HCT116 (cell line): ENCODE measurements at regions not wholly inside any gene's neighbourhood (a gene's known extent, or its start where the extent isn't known, plus 50 kb on each side); places are given as distances from the start of the nearest gene placed in this dataset.

Experiments
- ATAC-seq: fragments of 200-7000 bp; cut with Tn5 transposase; 2 replicates; pipeline ENCODE4 v1.9.1; 2020; ENCODE audit warnings: mild to moderate bottlenecking, moderate library complexity
- BruUV-seq: library from RNA; stranded (reverse); fragments of 400-500 nt; replicated peaks from 2 replicates; lab custom pipeline; 2021; lab: Mats Ljungman, UMichigan
- CTCF ChIA-PET: fragments of 300-600 bp; sonication (Branson Sonifier 250); formaldehyde crosslinking; loops from one replicate; lab custom pipeline; 2021; ENCODE audit warnings: antibody characterized with exemption; lab: Charles Lee
- POLR2A ChIA-PET: fragments of 300-600, 350-600 bp; sonication (Branson Sonifier 250); formaldehyde crosslinking; loops from one replicate; lab custom pipeline; 2021; ENCODE audit warnings: antibody characterized with exemption; lab: Charles Lee
- RAD21 ChIA-PET, 2 experiments: fragments of 300-600 bp; sonication (Branson Sonifier 250); formaldehyde crosslinking; loops; one replicate each; lab custom pipeline; 2023; ENCODE audit warnings: low total read pairs in 2 of 2; ENCODE audit not compliant: uncharacterized antibody in 2 of 2, unreplicated experiment in 2 of 2, low non-redundant PET in 1 of 2; lab: Charles Lee
- DNase-seq: peaks from one replicate; pipeline ENCODE4 v3.0.0-alpha.2; 2010; ENCODE audit warnings: low read depth, low spot score
- H2AFZ ChIP-seq: fragments of 200-600 bp; shearing (Covaris generic), sonication (generic); 2 replicates; pipeline ENCODE4 v1.6.1; 2017; ENCODE audit warnings: low read depth, mixed run types, mixed read lengths, antibody characterized with exemption, low read length; ENCODE audit not compliant: poor library complexity, severe bottlenecking
- H3K27ac ChIP-seq: 2 replicates; pipeline ENCODE4 v1.5.1; 2012; ENCODE audit warnings: low read depth, low read length
- H3K27me3 ChIP-seq: fragments of 200-600 bp; sonication (generic); 2 replicates; pipeline ENCODE4 v1.6.1; 2016; ENCODE audit warnings: mixed run types, low read length, mixed read lengths; ENCODE audit not compliant: insufficient read depth
- H3K36me3 ChIP-seq, 2 experiments: fragments of 200-500 bp in 1 of 2; fragments of 200-600 bp in 1 of 2; sonication (Bioruptor generic) in 1 of 2; sonication (generic) in 1 of 2; 2 replicates each; pipeline versions ENCODE4 v1.5.1 to v1.6.1; 2014 to 2016; ENCODE audit warnings: low read length in 2 of 2, inconsistent platforms in 1 of 2, mixed read lengths in 1 of 2, mixed run types in 1 of 2; ENCODE audit not compliant: insufficient read depth in 2 of 2, control insufficient read depth in 1 of 2
- H3K4me1 ChIP-seq, 2 experiments: fragments of 200-600 bp in 1 of 2; sonication (generic) in 1 of 2; 2 replicates each; pipeline versions ENCODE4 v1.5.1 to v1.6.1; 2012 to 2017; ENCODE audit warnings: low read length in 2 of 2, inconsistent platforms in 1 of 2, mild to moderate bottlenecking in 1 of 2, mixed read lengths in 1 of 2, mixed run types in 1 of 2, moderate library complexity in 1 of 2; ENCODE audit not compliant: insufficient read depth in 2 of 2, control insufficient read depth in 1 of 2
- H3K4me2 ChIP-seq: fragments of 200-600 bp; sonication (generic); 2 replicates; pipeline ENCODE4 v1.6.1; 2017; ENCODE audit warnings: mixed run types, low read length, mixed read lengths
- H3K4me3 ChIP-seq, 2 experiments: fragments of 200-600 bp in 1 of 2; sonication (generic) in 1 of 2; replicated peaks in 1 of 2; 2 replicates each; pipeline ENCODE4 v1.5.1; 2011 to 2016; ENCODE audit warnings: low read length in 2 of 2, control low read depth in 1 of 2, low read depth in 1 of 2, mild to moderate bottlenecking in 1 of 2, mixed read lengths in 1 of 2, mixed run types in 1 of 2
- H3K79me2 ChIP-seq: fragments of 200-600 bp; sonication (generic); 2 replicates; pipeline ENCODE4 v1.6.1; 2017; ENCODE audit warnings: mild to moderate bottlenecking, mixed run types, low read length, moderate library complexity, mixed read lengths; ENCODE audit not compliant: insufficient read depth
- H3K9ac ChIP-seq: fragments of 200-600 bp; sonication (generic); 2 replicates; pipeline ENCODE4 v1.6.1; 2016; ENCODE audit warnings: low read length, mixed read lengths
- H3K9me2 ChIP-seq: fragments of 200-600 bp; sonication (generic), shearing (Covaris generic); 2 replicates; pipeline ENCODE4 v1.6.1; 2017; ENCODE audit warnings: mixed run types, mild to moderate bottlenecking, moderate library complexity; ENCODE audit not compliant: insufficient read depth
- H3K9me3 ChIP-seq, 2 experiments: fragments of 200-500 bp in 1 of 2; fragments of 200-600 bp in 1 of 2; sonication (Bioruptor generic) in 1 of 2; sonication (generic) in 1 of 2; 2 replicates each; pipeline ENCODE4 v1.6.1; 2014 to 2017; ENCODE audit warnings: low read length in 2 of 2, mixed read lengths in 2 of 2, inconsistent platforms in 1 of 2, low read depth in 1 of 2, mild to moderate bottlenecking in 1 of 2, mixed run types in 1 of 2, moderate library complexity in 1 of 2; ENCODE audit not compliant: control insufficient read depth in 1 of 2, insufficient read depth in 1 of 2
- H4K20me1 ChIP-seq: fragments of 200-600 bp; sonication (generic), shearing (Covaris generic); 2 replicates; pipeline ENCODE4 v1.6.1; 2017; ENCODE audit warnings: mixed run types, mild to moderate bottlenecking, moderate library complexity; ENCODE audit not compliant: insufficient read depth
- CBX3 ChIP-seq: IDR thresholded peaks from 2 replicates; pipeline ENCODE4 v1.6.1; 2012; ENCODE audit warnings: low read depth
- CTCF ChIP-seq, 3 experiments: fragments of 200-600 bp in 1 of 3; sonication (generic) in 1 of 3; IDR thresholded peaks in 2 of 3; conservative IDR thresholded peaks in 1 of 3; 2 replicates each; pipeline ENCODE4 v1.5.1; 2012 to 2017; ENCODE audit warnings: low read depth in 2 of 3, low read length in 2 of 3, antibody characterized with exemption in 1 of 3, borderline replicate concordance in 1 of 3, control low read depth in 1 of 3, mild to moderate bottlenecking in 1 of 3, mixed read lengths in 1 of 3, mixed run types in 1 of 3, moderate library complexity in 1 of 3; ENCODE audit not compliant: insufficient read depth in 1 of 3
- EGR1 ChIP-seq: IDR thresholded peaks from 2 replicates; pipeline ENCODE4 v1.6.1; 2012; ENCODE audit warnings: low read depth
- EZH2phosphoT487 ChIP-seq: fragments of 200-600 bp; IDR thresholded peaks from 2 replicates; pipeline ENCODE4 v1.6.1; 2018; ENCODE audit warnings: antibody characterized with exemption, borderline replicate concordance
- FOSL1 ChIP-seq: IDR thresholded peaks from 2 replicates; pipeline ENCODE4 v1.6.1; 2012; ENCODE audit warnings: low read depth
- JUND ChIP-seq: IDR thresholded peaks from 2 replicates; pipeline ENCODE4 v1.6.1; 2012
- POLR2AphosphoS5 ChIP-seq: IDR thresholded peaks from 2 replicates; pipeline ENCODE4 v1.6.1; 2011; ENCODE audit warnings: mild to moderate bottlenecking, low read depth, low read length, moderate library complexity
- REST ChIP-seq: IDR thresholded peaks from 2 replicates; pipeline ENCODE4 v1.6.1; 2012; ENCODE audit warnings: low read depth
- SIN3A ChIP-seq: IDR thresholded peaks from 2 replicates; pipeline ENCODE4 v1.6.1; 2012; ENCODE audit warnings: low read depth
- SP1 ChIP-seq: IDR thresholded peaks from 2 replicates; pipeline ENCODE4 v1.6.1; 2012; ENCODE audit warnings: low read depth
- intact Hi-C: fragments of 100-400 bp; cut with micrococcal nuclease; formaldehyde crosslinking; loops from 2 replicates; pipeline ENCODE4 v1.10.0; 2022
- TF ChIP-seq, protein P1 (sequence below): IDR thresholded peaks from 2 replicates; pipeline ENCODE4 v1.6.1; 2011; ENCODE audit warnings: mild to moderate bottlenecking, low read length, moderate library complexity; ENCODE audit not compliant: insufficient replicate concordance; ENCODE audit errors: extremely low read depth

- H3K9me2 ChIP-seq = no peaks in the 10 kb centered on the region
- ATAC-seq (no peak), DNase-seq (no peak)
- H3K36me3 ChIP-seq = no peaks in the 10 kb centered on the region
- H3K79me2 ChIP-seq = no peaks in the 10 kb centered on the region
- RAD21 ChIA-PET = no interaction called here
- no peak overlapping the region for H2AFZ ChIP-seq
- no peak overlapping the region for H3K9ac ChIP-seq
- intact Hi-C loops = no loop called here
- TF ChIP-seq CBX3 = no peak
- no peak for TF ChIP-seq REST
- TF ChIP-seq CTCF (IDR thresholded peaks at IDR 0.05 in 2 of 3, conservative IDR thresholded peaks at IDR 0.05 in 1 of 3; ENCODE audit: borderline replicate concordance in 1 of 3, insufficient read depth in 1 of 3, low read depth in 2 of 3, low read length in 2 of 3) = no peak
- no peak for TF ChIP-seq SIN3A
- TF ChIP-seq SP1 = no peak
- no peak for TF ChIP-seq FOSL1
- TF ChIP-seq, protein P1, sequence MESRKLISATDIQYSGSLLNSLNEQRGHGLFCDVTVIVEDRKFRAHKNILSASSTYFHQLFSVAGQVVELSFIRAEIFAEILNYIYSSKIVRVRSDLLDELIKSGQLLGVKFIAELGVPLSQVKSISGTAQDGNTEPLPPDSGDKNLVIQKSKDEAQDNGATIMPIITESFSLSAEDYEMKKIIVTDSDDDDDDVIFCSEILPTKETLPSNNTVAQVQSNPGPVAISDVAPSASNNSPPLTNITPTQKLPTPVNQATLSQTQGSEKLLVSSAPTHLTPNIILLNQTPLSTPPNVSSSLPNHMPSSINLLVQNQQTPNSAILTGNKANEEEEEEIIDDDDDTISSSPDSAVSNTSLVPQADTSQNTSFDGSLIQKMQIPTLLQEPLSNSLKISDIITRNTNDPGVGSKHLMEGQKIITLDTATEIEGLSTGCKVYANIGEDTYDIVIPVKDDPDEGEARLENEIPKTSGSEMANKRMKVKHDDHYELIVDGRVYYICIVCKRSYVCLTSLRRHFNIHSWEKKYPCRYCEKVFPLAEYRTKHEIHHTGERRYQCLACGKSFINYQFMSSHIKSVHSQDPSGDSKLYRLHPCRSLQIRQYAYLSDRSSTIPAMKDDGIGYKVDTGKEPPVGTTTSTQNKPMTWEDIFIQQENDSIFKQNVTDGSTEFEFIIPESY = no peak
- no peak for TF ChIP-seq EZH2phosphoT487
- TF ChIP-seq EGR1 = no peak
- no peak for TF ChIP-seq POLR2AphosphoS5
- TF ChIP-seq JUND = no peak
- H3K9me3 ChIP-seq = peaks cover 0 to 12% of the 10 kb centered on the region in 2 experiments; a peak in 2 of 4 replicates
- no peaks in the 10 kb centered on the region for H4K20me1 ChIP-seq
- no peak overlapping the region for H3K27ac ChIP-seq
- no peak overlapping the region for H3K4me3 ChIP-seq
- CTCF ChIA-PET = no interaction called here
- H3K4me1 ChIP-seq = no peaks in the 10 kb centered on the region
- POLR2A ChIA-PET = no interaction called here
- no peaks in the 10 kb centered on the region for H3K27me3 ChIP-seq
- H3K4me2 ChIP-seq = no peak overlapping the region
- BruUV-seq = no TSS peak
Observed at GRCh38 chr14:87178277-87178676, 814.7 kb downstream of the GALC start.
